ENCODE measurements at regions not wholly inside any gene's neighbourhood (a gene's known extent, or its start where the extent isn't known, plus 50 kb on each side); places are given as distances from the start of the nearest gene placed in this dataset.

- TF ChIP-seq CTCF (IDR thresholded peaks at IDR 0.05 in 8 of 11, conservative IDR thresholded peaks at IDR 0.05 in 3 of 11) (no peak), POLR2A (IDR thresholded peaks at IDR 0.05) (no peak), POLR2AphosphoS5 (IDR thresholded peaks at IDR 0.05) (no peak)
These were observed 403.2 kb downstream of the ZIC1 start for GRCh38 chr3:147812186-147812911.
